Activated CD4-positive, alpha-beta T cell treated with anti-CD3 and anti-CD28 coated beads, Interleukin-10, Interleukin-2, amounts not matched to agents 100 ng/mL and 50 ng/mL, durations not matched to agents 16 hours and 8 hours (primary cell): ENCODE measurements at regions not wholly inside any gene's neighbourhood (a gene's known extent, or its start where the extent isn't known, plus 50 kb on each side); places are given as distances from the start of the nearest gene placed in this dataset.
A peak's percentile ranks its signal among the peaks of the same experiment; 100 is the strongest.
"Not testable (repeated sequence)": the region's sequence is repeated elsewhere in the genome, so short reads cannot be mapped to it uniquely, and the experiment has no call there.

Experiments used
- DNase-seq: peaks from one replicate; pipeline ENCODE4 v3.0.0-alpha.2; 2020

DNA sequence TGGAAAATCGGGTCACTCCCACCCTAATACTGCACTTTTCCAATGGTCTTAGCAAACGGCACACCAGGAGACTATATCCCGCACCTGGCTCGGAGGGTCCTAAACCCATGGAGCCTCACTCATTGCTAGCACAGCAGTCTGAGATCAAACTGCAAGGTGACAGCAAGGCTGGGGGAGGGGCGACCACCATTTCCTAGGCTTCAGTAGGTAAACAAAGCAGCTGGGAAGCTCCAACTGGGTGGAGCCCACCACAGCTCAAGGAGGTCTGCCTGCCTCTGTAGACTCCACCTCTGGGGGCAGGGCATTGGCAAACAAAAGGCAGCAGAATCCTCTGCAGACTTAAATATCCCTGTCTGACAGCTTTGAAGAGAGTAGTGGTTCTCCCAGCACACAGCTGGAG lies 109.0 kb upstream of the DEFB108B start:
- not testable (repeated sequence) for DNase-seq

DNA sequence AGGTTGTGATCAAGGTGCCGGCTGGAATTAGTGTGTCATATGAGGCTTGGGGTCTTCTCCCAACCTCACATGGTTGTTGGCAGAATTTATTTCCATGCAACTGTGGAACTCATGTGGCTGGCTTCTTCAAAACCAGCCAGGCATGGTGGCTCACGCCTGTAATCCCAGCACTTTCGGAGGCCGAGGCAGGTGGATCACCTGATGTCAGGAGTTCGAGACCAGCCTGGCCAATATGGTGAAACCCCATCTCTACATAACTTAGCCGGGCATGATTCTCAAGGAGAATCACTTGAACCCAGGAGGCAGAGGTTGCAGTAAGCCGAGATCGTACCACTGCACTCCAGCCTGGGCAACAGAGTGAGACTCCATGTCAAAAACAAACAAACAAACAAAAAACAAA lies 102.3 kb upstream of the DEFB108B start:
- not testable (repeated sequence) for DNase-seq

DNA sequence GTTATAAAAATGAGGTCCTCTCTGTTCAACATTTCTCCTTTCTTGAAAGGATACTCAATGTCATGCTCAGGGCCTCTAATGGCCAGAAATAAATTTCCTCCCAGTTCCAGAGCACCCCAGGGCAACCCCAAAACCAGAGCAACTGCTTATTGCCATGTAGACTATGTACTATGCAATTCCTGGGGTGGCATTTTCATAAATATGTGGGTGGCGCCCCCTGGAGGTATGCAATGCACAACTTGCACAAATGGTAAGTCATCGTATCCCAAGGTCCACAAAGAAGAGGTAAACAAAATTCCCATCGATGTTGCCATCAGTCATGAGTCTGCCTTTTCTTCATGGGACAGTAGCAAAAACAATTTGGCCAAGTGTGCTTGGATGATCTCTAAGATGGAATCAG lies 98.6 kb upstream of the DEFB108B start:
- DNase-seq, result peak; percentile 32

DNA sequence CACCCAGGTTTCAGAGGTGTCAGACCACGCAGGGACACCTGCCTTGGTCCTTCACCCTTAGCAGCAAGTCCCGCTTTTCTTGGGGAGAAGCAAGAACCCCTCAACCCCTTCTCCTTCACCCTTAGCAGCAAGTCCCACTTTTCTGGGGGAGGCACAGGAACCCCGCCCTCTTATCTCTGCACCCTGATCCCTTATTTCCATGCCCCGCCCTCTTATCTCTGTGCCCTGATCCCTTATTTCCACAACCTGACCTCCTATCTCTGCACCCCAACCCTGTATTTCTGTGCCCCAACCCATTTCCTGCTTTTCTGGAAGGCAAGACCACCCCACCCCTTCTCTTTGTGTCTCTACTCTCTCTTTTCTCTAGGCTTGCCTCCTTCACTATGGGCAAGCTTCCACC lies 94.7 kb upstream of the DEFB108B start:
- DNase-seq, result not testable (repeated sequence)

DNA sequence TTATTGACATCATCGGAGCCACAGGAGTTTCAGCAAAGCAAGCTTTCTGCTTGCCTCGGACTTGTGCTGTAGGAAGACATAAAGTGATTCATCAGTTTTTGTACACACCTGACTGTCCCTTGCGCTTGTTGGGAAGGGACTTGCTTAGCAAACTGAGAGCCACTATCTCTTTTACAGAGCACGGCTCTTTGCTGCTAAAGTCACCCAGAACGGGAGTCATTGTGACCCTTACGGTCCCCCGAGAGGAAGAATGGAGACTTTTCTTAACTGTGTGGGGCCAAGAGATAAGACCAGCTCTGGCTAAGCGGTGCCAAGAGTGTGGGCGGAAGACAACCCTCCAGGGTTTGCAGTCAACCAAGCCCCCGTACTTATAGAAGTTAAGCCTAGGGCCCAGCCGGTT lies 89.6 kb upstream of the DEFB108B start:
- not testable (repeated sequence) for DNase-seq

DNA sequence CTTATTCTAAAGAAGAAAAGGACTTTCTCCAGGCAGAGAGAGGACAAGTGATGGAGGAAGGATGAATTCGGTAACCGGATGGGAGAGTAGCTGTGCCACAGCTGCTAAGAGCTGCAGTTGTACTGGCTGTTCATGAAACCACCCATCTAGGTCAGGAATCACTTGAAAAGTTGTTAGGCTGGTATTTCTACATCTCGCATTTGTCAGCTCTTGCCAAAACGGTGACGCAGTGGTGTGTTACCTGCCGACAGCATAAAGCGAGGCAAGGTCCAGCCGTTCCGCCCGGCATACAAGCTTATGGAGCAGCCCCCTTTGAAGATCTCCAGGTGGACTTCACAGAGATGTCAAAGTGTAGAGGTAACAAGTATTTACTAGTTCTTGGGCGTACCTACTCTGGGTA lies 87.3 kb upstream of the DEFB108B start:
- not testable (repeated sequence) for DNase-seq

DNA sequence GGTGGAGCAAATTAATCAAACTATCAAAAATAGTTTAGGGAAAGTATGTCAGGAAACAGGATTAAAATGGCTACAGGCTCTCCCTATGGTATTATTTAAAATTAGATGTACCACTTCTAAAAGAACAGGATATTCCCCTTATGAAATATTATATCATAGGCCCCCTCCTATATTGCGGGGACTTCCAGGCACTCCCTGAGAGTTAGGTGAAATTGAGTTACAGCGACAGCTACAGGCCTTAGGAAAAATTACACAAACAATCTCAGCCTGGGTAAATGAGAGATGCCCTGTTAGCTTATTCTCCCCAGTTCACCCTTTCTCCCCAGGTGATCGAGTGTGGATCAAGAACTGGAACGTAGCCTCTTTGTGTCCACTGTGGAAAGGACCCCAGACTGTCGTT lies 86.7 kb upstream of the DEFB108B start:
- DNase-seq, result not testable (repeated sequence)

DNA sequence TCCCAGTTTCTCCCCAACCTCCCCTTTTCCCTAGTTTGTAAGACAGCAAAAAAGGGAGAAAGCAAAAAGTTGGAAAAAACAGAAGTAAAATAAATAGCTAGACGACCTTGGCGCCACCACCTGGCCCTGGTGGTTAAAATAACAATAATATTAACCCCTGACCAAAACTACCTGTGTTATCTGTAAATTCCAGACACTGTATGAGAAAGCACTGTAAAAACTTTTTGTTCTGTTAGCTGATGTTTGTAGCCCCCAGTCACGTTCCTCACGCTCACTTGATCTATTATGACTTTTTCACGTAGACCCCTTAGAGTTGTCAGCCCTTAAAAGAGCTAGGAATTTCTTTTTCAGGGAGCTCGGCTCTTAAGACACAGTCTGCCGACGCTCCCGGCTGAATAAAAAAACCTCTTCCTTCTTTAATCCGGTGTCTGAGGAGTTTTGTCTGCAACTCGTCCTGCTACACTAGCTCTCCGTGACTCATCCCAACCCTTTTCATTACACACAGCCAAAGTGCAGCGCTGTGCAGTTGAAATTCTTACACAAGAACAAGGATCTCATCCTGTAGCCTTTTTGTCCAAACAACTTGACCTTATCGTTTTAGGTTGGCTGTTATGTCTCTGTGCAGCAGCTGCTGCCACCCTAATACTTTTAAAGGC lies 83.9 kb upstream of the DEFB108B start:
- not testable (repeated sequence) for DNase-seq

DNA sequence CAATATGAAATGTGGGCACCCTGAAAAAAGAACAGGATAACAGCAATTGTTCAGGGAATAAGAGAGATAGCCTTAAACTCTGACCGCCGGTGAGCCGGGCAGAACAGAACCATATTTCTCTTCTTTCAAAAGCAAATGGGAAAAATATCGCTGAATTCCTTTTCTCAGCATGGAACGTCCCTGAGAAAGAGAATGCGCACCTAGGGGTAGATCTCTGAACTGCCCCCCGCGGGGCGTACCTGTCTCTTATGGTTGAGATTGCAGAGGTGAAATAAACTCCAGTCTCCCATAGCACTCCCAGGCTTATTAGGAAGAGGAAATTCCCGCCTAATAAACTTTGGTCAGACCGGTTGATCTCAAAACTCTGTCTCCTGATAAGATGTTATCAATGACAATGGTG lies 82.1 kb upstream of the DEFB108B start:
- not testable (repeated sequence) for DNase-seq

DNA sequence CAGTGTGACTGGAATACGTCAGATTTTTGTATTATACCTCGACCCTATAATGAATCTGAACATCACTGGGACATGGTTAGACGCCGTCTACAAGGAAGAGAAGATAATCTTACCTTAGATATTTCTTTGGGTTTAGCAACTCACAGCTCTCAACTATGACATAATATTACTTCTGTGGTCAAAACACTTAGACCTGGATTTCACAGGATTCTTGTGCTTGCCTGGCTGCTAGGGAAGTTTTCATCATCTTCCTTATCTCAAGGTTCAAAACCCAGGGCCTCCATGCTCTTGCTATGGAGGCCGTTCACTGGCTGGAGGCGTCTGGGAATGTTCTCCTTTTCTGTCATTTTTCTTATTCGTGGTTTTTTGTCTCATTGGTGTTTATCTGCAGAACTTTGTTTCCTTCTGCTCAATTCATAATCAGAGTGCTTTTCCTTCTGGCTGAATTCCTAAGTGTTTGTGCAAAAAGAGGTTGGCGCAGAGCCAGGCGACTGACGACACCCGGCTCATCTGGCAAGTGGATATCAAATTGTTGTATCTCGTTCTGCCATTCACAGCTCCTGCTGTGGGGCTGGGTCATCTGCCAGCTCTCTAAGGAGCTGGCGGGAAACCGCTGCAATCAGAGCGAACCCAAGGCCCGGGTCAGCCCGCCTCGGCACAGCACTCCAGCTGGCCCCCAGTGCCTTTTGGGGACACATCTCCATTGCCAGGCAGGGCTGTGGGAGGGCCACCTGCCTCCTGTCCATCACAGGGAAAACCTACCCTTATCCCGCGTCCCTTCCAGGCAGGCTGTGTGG lies 68.1 kb upstream of the DEFB108B start:
- not testable (repeated sequence) for DNase-seq

DNA sequence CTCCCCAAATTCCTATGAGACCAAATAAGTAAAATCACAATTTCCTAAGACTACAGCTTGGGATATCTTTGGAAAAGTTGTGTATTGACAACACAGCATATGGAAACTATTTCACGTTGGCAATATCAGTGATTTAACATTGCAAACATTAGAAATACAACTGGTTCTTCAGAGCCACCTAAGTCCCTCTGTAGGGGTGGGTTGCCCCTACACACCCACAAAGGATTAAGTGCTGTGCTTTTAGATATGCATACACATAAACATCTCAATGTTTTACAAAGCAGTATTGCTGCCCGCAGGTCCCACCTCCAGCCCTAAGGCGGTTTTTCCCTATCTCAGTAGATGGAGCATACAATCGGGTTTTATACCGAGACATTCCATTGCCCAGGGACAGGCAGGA lies 66.0 kb upstream of the DEFB108B start:
- DNase-seq, result not testable (repeated sequence)

DNA sequence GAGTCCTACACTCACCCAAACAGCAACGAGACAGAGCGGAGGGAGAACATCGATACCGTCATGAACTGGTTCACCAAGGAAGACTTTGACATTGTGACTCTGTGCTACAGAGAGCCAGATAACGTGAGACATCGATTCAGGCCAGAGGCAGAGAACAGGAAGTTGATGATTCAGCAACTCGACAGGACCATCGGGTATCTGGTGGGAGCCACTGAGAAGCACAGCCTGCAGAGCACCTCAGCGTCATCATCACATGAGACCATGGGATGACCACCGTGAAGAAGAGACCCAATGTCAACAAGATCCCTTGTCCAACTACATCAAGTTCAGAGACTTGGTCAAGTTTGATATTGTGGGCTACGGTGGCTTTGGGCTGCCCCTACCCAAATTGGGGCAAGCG lies 60.8 kb upstream of the DEFB108B start:
- DNase-seq, result not testable (repeated sequence)

DNA sequence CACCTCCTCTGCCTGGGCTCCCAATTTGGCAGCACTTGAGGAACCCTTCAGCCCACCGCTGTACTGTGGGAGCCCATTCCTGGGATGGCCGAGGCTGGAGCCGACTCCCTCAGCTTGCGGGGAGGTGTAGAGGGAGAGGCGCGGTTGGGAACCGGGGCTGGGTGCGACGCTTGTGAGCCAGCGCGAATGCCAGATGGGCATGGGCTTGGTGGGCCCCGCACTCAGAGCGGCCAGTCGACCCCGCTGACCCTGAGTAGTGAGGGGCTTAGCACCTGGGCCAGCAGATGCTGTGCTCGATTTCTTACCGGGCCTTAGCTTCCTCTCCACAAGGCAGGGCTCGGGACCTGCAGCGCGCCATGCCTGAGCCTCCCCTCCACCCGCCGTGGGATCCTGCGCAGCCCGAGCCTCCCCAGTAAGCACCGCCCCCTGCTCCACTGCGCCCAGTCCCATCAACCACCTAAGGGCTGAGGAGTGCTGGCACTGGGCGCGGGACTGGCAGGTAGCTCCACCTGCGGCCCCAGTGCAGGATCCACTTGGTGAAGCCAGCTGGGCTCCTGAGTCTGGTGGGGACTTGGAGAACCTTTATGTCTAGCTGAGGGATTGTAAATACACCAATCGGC lies 58.3 kb upstream of the DEFB108B start:
- no peak for DNase-seq

DNA sequence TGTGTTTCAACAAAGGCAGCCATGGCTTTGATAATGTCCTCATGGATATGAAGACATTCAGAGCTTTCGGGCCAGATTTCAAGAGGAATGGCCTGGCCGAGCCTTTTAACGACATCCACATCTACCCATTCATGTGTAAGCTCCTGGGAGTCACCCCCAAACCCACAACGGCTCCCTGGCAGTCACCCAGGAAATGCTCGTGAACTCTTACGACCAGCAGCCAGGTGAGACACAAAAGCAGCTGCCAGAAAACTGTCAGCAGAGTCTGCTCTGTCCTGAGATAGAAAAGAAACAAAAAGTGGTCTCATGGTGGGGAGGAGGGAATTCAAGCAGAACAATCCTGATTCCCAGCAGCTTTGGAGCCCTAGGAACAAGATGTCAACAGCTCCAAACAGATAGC lies 52.9 kb upstream of the DEFB108B start:
- DNase-seq, result not testable (repeated sequence)

DNA sequence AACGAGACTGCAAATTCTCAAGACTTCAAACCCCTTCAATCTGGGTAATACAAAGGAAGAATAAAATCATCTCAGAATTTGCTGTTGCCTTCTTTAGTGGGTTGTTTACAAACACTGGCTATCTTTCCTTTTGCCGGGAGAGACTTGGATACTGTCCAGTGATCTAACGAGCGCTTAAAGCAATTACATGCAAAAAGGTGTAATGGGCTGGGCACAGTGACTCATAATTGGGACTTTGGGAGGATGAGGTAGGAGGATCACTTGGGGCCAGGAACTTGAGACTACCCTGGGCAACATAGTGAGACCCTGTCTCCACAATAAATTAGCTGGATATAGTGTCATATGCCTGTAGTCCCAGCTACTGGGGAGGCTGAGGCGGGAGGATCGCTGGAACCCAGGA lies 52.2 kb upstream of the DEFB108B start:
- DNase-seq, result not testable (repeated sequence)

DNA sequence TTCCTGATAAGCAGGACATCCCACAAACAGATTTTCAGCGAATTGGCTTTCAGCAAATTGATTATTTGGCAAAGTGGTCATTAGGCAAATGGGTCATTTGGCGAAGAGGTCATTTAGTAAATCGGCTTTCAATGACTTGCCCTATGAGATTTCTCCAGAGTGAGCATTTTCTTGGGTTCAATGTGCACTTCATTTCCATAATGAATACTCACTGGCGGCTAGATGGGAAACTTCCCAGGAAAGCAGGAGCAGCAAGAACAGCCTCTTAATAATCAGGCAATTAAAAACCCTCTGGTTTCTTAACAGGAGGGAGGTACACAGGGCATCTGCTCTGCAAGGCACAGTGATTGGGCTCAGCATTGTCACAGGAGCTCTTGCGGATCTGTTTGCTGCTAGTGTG lies 51.5 kb upstream of the DEFB108B start:
- DNase-seq, result not testable (repeated sequence)

DNA sequence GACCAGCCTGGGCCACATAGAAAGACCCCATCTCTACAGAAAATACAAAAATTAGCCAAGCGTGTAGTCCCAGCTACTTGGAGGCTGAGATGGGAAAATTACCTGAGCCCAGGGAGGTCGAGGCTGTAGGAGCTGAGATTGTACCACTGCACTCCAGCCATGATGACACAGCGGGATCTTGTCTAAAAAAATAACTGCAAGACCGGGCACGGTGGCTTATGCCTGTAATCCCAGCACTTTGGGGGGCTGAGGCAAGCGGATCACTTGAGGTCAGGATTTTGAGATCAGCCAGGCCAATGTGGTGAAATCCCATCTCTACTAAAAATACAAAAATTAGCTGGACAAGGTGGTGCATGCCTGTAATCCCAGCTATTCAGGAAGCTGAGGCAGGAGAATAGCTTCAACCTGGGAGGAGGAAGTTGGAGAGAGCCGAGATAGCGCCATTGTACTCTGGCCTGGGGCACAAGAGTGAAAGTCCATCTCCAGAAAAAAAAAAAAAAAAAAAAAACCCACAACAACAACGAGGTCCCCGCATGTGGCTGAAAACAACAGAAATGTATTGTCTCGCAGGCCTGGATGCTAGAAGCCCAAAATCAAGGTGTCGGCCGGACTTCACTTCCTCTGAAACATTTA lies 50.7 kb upstream of the DEFB108B start:
- not testable (repeated sequence) for DNase-seq

DNA sequence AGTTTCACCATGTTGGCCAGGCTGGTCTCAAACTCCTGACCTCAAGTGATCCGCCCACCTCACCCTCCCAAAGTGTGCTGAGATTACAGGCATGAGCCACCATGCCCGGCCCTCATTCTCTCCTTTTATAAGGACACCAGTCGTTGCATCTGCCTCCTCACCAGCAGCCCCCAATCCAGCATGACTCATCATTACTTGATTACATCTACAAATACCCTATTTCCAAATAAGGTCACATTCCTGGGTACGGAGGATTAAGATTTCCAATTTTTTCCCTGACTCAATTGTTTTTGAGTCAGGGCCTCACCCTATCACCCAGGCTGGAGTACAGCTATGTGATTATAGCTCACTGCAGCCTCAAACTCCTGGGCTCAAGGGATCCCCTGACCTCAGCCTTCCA lies 49.8 kb upstream of the DEFB108B start:
- DNase-seq, result not testable (repeated sequence)
